Ovary (tissue), 3 donors: ENCODE measurements at regions not wholly inside any gene's neighbourhood (a gene's known extent, or its start where the extent isn't known, plus 50 kb on each side); places are given as distances from the start of the nearest gene placed in this dataset.

Source experiments
- EP300 ChIP-seq: sonication (generic); formaldehyde crosslinking; IDR thresholded peaks from one replicate; pipeline ENCODE4 v1.6.1; 2017; ENCODE audit warnings: antibody characterized with exemption
- POLR2A ChIP-seq: fragments of 450-650 bp; IDR thresholded peaks from one replicate; pipeline ENCODE4 v1.6.1; 2017; ENCODE audit warnings: antibody characterized with exemption, mild to moderate bottlenecking, moderate library complexity
- TF ChIP-seq, protein P1 (sequence below), 3 donors: fragments of 450-650 bp in 2 of 3; fragments of 200-600 bp in 1 of 3; IDR thresholded peaks; one replicate each; pipeline versions ENCODE4 v1.5.1 to v1.8.0; 2016 to 2022; ENCODE audit warnings: antibody characterized with exemption in 3 of 3, mild to moderate bottlenecking in 1 of 3
- donor health status: DM: no; HTN: no; CAD: no.

DNA sequence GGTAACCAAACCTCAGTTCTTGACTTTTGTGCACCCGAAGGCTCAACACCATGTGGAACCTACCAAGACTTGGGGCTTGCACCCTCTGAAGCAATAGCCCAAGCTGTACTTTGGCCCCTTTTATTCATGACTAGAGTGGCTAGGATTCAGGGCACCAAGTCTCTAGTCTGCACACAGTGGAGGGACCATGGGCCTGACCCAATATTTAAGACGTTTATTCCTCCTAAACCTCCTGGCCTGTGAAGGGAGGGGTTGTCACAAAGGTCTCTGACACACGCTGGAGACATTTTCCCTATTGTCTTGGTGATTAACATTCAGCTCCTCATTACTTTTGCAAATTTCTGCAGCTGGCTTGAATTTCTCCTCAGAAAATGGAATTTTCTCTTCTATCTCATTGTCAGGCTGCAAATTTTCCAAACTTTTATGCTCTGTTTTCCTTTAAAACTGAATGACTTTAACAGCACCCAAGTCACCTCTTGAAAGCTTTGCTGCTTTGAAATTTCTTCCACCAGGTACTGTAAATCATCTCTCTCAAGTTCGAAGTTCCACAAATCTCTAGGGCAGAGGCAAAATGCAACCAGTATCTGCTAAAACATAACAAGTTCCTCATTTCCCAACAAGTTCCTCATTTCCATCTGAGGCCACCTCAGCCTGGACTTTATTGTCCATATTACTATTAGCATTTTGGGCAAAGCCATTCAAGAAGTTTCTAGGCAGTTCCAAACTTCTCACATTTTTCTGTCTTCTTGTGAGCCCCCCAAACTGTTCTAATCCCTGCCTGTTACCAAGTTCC, 481.4 kb upstream of the BTBD3 start:
- TF ChIP-seq, protein P1, sequence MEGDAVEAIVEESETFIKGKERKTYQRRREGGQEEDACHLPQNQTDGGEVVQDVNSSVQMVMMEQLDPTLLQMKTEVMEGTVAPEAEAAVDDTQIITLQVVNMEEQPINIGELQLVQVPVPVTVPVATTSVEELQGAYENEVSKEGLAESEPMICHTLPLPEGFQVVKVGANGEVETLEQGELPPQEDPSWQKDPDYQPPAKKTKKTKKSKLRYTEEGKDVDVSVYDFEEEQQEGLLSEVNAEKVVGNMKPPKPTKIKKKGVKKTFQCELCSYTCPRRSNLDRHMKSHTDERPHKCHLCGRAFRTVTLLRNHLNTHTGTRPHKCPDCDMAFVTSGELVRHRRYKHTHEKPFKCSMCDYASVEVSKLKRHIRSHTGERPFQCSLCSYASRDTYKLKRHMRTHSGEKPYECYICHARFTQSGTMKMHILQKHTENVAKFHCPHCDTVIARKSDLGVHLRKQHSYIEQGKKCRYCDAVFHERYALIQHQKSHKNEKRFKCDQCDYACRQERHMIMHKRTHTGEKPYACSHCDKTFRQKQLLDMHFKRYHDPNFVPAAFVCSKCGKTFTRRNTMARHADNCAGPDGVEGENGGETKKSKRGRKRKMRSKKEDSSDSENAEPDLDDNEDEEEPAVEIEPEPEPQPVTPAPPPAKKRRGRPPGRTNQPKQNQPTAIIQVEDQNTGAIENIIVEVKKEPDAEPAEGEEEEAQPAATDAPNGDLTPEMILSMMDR (IDR thresholded peaks at IDR 0.05) = no peak
- TF ChIP-seq POLR2A (no peak), EP300 (no peak)
